NK-92 treated with Interleukin-12 subunit alpha and Interleukin-12 subunit beta, amount 100 ng/mL, for 24 hours (cell line): ENCODE measurements at regions not wholly inside any gene's neighbourhood (a gene's known extent, or its start where the extent isn't known, plus 50 kb on each side); places are given as distances from the start of the nearest gene placed in this dataset.
"Not testable (repeated sequence)": the region's sequence is repeated elsewhere in the genome, so short reads cannot be mapped to it uniquely, and the experiment has no call there.

ENCODE experiments used
- DNase-seq: peaks from one replicate; lab custom pipeline; 2025; lab: John Stamatoyannopoulos, UW

GRCh38 chr12:126290456-126290855 is 1225.2 kb downstream of the AACS start:
- DNase-seq = no peak

- not testable (repeated sequence) for DNase-seq
These were observed 1226.8 kb downstream of the AACS start for GRCh38 chr12:126291987-126292386.

- no peak for DNase-seq
These were observed 1230.4 kb downstream of the AACS start for GRCh38 chr12:126295652-126296051.

- no peak for DNase-seq
These were observed 1244.0 kb downstream of the AACS start for GRCh38 chr12:126309278-126309677.

- DNase-seq = no peak
These were observed 1247.2 kb downstream of the AACS start for GRCh38 chr12:126312457-126312856.

GRCh38 chr12:126316411-126316810 is 1251.2 kb downstream of the AACS start:
- no peak for DNase-seq

- DNase-seq = no peak
These were observed 1272.6 kb downstream of the AACS start for GRCh38 chr12:126337556-126338441.

GRCh38 chr12:126342866-126343265 is 1277.6 kb downstream of the AACS start:
- DNase-seq = no peak

- no peak for DNase-seq
These were observed 1278.1 kb downstream of the AACS start for GRCh38 chr12:126343321-126343720.

- DNase-seq = no peak
These were observed 1280.9 kb downstream of the AACS start for GRCh38 chr12:126346087-126346486.

GRCh38 chr12:126347421-126347820 is 1282.2 kb downstream of the AACS start:
- DNase-seq = no peak

GRCh38 chr12:126349383-126349782 is 1284.1 kb downstream of the AACS start:
- DNase-seq = no peak

GRCh38 chr12:126353604-126354003 is 1288.4 kb downstream of the AACS start:
- no peak for DNase-seq

GRCh38 chr12:126354633-126355032 is 1289.4 kb downstream of the AACS start:
- no peak for DNase-seq

- DNase-seq = no peak
These were observed 1290.1 kb downstream of the AACS start for GRCh38 chr12:126355346-126355745.

- no peak for DNase-seq
These were observed 1293.6 kb downstream of the AACS start for GRCh38 chr12:126358806-126359205.

- DNase-seq = no peak
These were observed 1294.0 kb downstream of the AACS start for GRCh38 chr12:126359216-126359615.

- DNase-seq = no peak
These were observed 1296.6 kb downstream of the AACS start for GRCh38 chr12:126361804-126362203.

- DNase-seq = no peak
These were observed 1297.3 kb downstream of the AACS start for GRCh38 chr12:126362493-126362892.

- DNase-seq = no peak
These were observed 1297.7 kb downstream of the AACS start for GRCh38 chr12:126362964-126363363.

GRCh38 chr12:126369487-126370463 is 1304.5 kb downstream of the AACS start:
- DNase-seq = no peak

- DNase-seq = no peak
These were observed 1318.3 kb downstream of the AACS start for GRCh38 chr12:126383506-126383905.
